ENCODE measurements at regions not wholly inside any gene's neighbourhood (a gene's known extent, or its start where the extent isn't known, plus 50 kb on each side); places are given as distances from the start of the nearest gene placed in this dataset.
"Not testable (repeated sequence)": the region's sequence is repeated elsewhere in the genome, so short reads cannot be mapped to it uniquely, and the experiment has no call there.

DNA sequence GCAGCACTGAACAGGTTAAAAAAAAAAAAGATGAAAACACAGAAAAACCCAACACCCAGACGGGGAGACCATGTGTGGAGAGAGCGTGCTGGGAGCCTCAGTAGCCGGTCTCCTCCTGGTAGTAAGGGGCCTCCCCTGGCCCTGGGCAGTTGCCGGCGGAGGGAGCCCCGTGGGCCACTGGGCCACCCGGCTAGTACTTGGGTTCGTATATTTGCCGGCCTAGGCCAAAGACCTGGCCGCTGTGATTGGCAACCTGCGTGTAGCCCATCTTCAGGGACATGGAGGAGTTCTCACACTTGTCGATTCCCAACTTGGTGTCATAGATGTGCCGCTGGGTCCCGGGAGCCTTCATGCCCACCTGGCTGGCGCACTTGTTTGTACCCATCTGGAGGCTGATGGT is 798.9 kb downstream of the FOXD4L5 start:
- TF ChIP-seq, protein P1, sequence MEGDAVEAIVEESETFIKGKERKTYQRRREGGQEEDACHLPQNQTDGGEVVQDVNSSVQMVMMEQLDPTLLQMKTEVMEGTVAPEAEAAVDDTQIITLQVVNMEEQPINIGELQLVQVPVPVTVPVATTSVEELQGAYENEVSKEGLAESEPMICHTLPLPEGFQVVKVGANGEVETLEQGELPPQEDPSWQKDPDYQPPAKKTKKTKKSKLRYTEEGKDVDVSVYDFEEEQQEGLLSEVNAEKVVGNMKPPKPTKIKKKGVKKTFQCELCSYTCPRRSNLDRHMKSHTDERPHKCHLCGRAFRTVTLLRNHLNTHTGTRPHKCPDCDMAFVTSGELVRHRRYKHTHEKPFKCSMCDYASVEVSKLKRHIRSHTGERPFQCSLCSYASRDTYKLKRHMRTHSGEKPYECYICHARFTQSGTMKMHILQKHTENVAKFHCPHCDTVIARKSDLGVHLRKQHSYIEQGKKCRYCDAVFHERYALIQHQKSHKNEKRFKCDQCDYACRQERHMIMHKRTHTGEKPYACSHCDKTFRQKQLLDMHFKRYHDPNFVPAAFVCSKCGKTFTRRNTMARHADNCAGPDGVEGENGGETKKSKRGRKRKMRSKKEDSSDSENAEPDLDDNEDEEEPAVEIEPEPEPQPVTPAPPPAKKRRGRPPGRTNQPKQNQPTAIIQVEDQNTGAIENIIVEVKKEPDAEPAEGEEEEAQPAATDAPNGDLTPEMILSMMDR (conservative IDR thresholded peaks at IDR 0.05) = not testable (repeated sequence)
- TF ChIP-seq EZH2 (IDR thresholded peaks at IDR 0.05; ENCODE audit: low read depth) = not testable (repeated sequence)

Data from PC-9 (cell line).